H1 (cell line): ENCODE measurements at regions not wholly inside any gene's neighbourhood (a gene's known extent, or its start where the extent isn't known, plus 50 kb on each side); places are given as distances from the start of the nearest gene placed in this dataset.

Experiments used
- CTCF ChIA-PET: fragments of 300-600 bp; sonication (Branson Sonifier 250); formaldehyde crosslinking; loops from one replicate; lab custom pipeline; 2021; ENCODE audit not compliant: partially characterized antibody; lab: Charles Lee
- POLR2A ChIA-PET: fragments of 300-600 bp; sonication (Branson Sonifier 250); formaldehyde crosslinking; loops from one replicate; lab custom pipeline; 2021; ENCODE audit warnings: inconsistent platforms; ENCODE audit not compliant: partially characterized antibody; lab: Charles Lee
- DNase-seq, 2 experiments: peaks; one replicate each; pipeline versions ENCODE4 v3.0.0 to v3.0.0-alpha.2; 2010 to 2022; ENCODE audit warnings: low spot score in 2 of 2, low read depth in 1 of 2, mixed read lengths in 1 of 2
- FAIRE-seq: peaks from 2 replicates; lab custom pipeline; 2011; peaks lifted over from hg19 to GRCh38; lab: Jason Lieb, UNC
- H2AFZ ChIP-seq: 2 replicates; pipeline ENCODE4 v1.8.1; 2012; ENCODE audit warnings: low read length, inconsistent platforms
- H2AK5ac ChIP-seq: 2 replicates; pipeline ENCODE4 v1.6.1; 2013; ENCODE audit warnings: low read depth, low read length
- H2BK120ac ChIP-seq: replicated peaks from 2 replicates; pipeline ENCODE3; 2013; ENCODE audit warnings: low read depth, low read length, inconsistent platforms
- H2BK12ac ChIP-seq: 2 replicates; pipeline ENCODE4 v1.6.1; 2013; ENCODE audit warnings: low read depth, low read length
- H2BK15ac ChIP-seq: 2 replicates; pipeline ENCODE4 v1.6.1; 2013; ENCODE audit warnings: low read length
- H2BK20ac ChIP-seq: 2 replicates; pipeline ENCODE4 v1.6.1; 2013; ENCODE audit warnings: low read length
- H2BK5ac ChIP-seq: 2 replicates; pipeline ENCODE4 v1.6.1; 2013; ENCODE audit warnings: low read depth, low read length
- H3K14ac ChIP-seq: 2 replicates; pipeline ENCODE4 v1.6.1; 2013; ENCODE audit warnings: inconsistent platforms; ENCODE audit not compliant: insufficient read length
- H3K18ac ChIP-seq: 2 replicates; pipeline ENCODE4 v1.6.1; 2013; ENCODE audit warnings: low read length; ENCODE audit errors: extremely low read depth
- H3K23ac ChIP-seq: 2 replicates; pipeline ENCODE4 v1.6.1; 2013; ENCODE audit warnings: inconsistent platforms; ENCODE audit not compliant: insufficient read length
- H3K23me2 ChIP-seq: 2 replicates; pipeline ENCODE4 v1.6.1; 2013; ENCODE audit warnings: low read depth, low read length
- H3K27ac ChIP-seq: 2 replicates; pipeline ENCODE4 v1.6.1; 2011; ENCODE audit warnings: low read depth, low read length, inconsistent platforms
- H3K27me3 ChIP-seq, 4 experiments: replicated peaks in 1 of 4; 1 replicate in 1 of 4; 2 replicates in 3 of 4; pipeline versions ENCODE4 v1.6.1 to v1.8.1; 2011 to 2013; ENCODE audit warnings: low read length in 3 of 4, mild to moderate bottlenecking in 3 of 4, inconsistent platforms in 2 of 4, mixed read lengths in 2 of 4, moderate library complexity in 1 of 4; ENCODE audit not compliant: control insufficient read depth in 3 of 4, insufficient read depth in 3 of 4; ENCODE audit errors: extremely low read depth in 1 of 4
- H3K36me3 ChIP-seq, 4 experiments: 2 replicates each; pipeline versions ENCODE4 v1.6.1 to v1.8.1; 2011 to 2013; ENCODE audit warnings: mild to moderate bottlenecking in 4 of 4, low read length in 3 of 4, moderate library complexity in 2 of 4, control low read depth in 1 of 4, inconsistent platforms in 1 of 4; ENCODE audit not compliant: insufficient read depth in 4 of 4, control insufficient read depth in 2 of 4
- H3K4ac ChIP-seq: replicated peaks from 2 replicates; pipeline ENCODE3; 2013; ENCODE audit warnings: low read length, low read depth, mixed read lengths, inconsistent platforms; ENCODE audit not compliant: insufficient read length
- H3K4me1 ChIP-seq, 4 experiments: replicated peaks in 1 of 4; 1 replicate in 1 of 4; 2 replicates in 3 of 4; pipeline versions ENCODE4 v1.6.1 to v1.8.1; 2011 to 2013; ENCODE audit warnings: low read length in 3 of 4, inconsistent platforms in 2 of 4, mixed read lengths in 1 of 4; ENCODE audit not compliant: insufficient read depth in 4 of 4, control insufficient read depth in 3 of 4
- H3K4me2 ChIP-seq, 2 experiments: 2 replicates each; pipeline versions ENCODE4 v1.6.1 to v1.8.1; 2011 to 2013; ENCODE audit warnings: low read depth in 2 of 2, low read length in 2 of 2, control low read depth in 1 of 2, inconsistent platforms in 1 of 2, mild to moderate bottlenecking in 1 of 2; ENCODE audit not compliant: insufficient read depth in 1 of 2
- H3K4me3 ChIP-seq, 4 experiments: fragments of 200-600, 300-600 bp in 1 of 4; sonication (generic), shearing (Covaris generic), sonication (Bioruptor Twin) in 1 of 4; 2 replicates each; pipeline versions ENCODE4 v1.5.1 to v1.8.1; 2011 to 2016; ENCODE audit warnings: low read length in 4 of 4, low read depth in 3 of 4, control low read depth in 2 of 4, inconsistent platforms in 2 of 4, mild to moderate bottlenecking in 2 of 4, mixed read lengths in 1 of 4, moderate library complexity in 1 of 4; ENCODE audit not compliant: insufficient read depth in 2 of 4; ENCODE audit errors: extremely low read depth in 1 of 4
- H3K56ac ChIP-seq: replicated peaks from 2 replicates; pipeline ENCODE3; 2013; ENCODE audit warnings: low read depth, mild to moderate bottlenecking, mixed read lengths, low read length, inconsistent platforms; ENCODE audit not compliant: insufficient read length
- H3K79me1 ChIP-seq: 2 replicates; pipeline ENCODE4 v1.6.1; 2013; ENCODE audit warnings: low read depth, low read length, control low read depth
- H3K79me2 ChIP-seq, 2 experiments: 2 replicates each; pipeline versions ENCODE4 v1.6.1 to v1.8.1; 2012 to 2013; ENCODE audit warnings: low read length in 2 of 2, mild to moderate bottlenecking in 2 of 2, inconsistent platforms in 1 of 2; ENCODE audit not compliant: insufficient read depth in 2 of 2, control insufficient read depth in 1 of 2
- H3K9ac ChIP-seq, 4 experiments: replicated peaks in 1 of 4; 1 replicate in 1 of 4; 2 replicates in 3 of 4; pipeline versions ENCODE4 v1.6.1 to v1.8.1; 2011 to 2013; ENCODE audit warnings: low read depth in 3 of 4, low read length in 3 of 4, control low read depth in 2 of 4, mild to moderate bottlenecking in 2 of 4, moderate library complexity in 2 of 4, inconsistent platforms in 1 of 4; ENCODE audit errors: extremely low read depth in 1 of 4
- H3K9me3 ChIP-seq, 2 experiments: 2 replicates each; pipeline versions ENCODE4 v1.6.1 to v1.8.1; 2012 to 2013; ENCODE audit warnings: mild to moderate bottlenecking in 2 of 2, moderate library complexity in 2 of 2, control low read depth in 1 of 2, inconsistent platforms in 1 of 2, low read depth in 1 of 2, low read length in 1 of 2, mixed read lengths in 1 of 2; ENCODE audit not compliant: insufficient read depth in 2 of 2
- H4K20me1 ChIP-seq, 2 experiments: replicated peaks in 1 of 2; 2 replicates each; pipeline versions ENCODE3 to v1.8.1; 2011 to 2013; ENCODE audit warnings: inconsistent platforms in 2 of 2, low read length in 2 of 2, mild to moderate bottlenecking in 1 of 2; ENCODE audit not compliant: insufficient read depth in 2 of 2, control insufficient read depth in 1 of 2
- H4K5ac ChIP-seq: 2 replicates; pipeline ENCODE4 v1.6.1; 2013; ENCODE audit warnings: low read length, low read depth, mixed read lengths, inconsistent platforms; ENCODE audit not compliant: insufficient read length
- H4K8ac ChIP-seq: 2 replicates; pipeline ENCODE4 v1.8.0; 2013; ENCODE audit warnings: mild to moderate bottlenecking, moderate library complexity, low read length, inconsistent platforms; ENCODE audit not compliant: insufficient read depth; ENCODE audit errors: extremely low read depth
- H4K91ac ChIP-seq: replicated peaks from 2 replicates; pipeline ENCODE3; 2013; ENCODE audit warnings: low read length, mixed read lengths, inconsistent platforms; ENCODE audit not compliant: insufficient read length
- CBX8 ChIP-seq: fragments of 300-800, 300-1000 bp; sonication (generic); IDR thresholded peaks from 2 replicates; pipeline ENCODE4 v1.7.1; 2016; ENCODE audit warnings: low read depth, low read length, borderline replicate concordance
- CHD2 ChIP-seq: IDR thresholded peaks from 2 replicates; pipeline ENCODE4 v1.6.1; 2012; ENCODE audit warnings: low read length, improper control_type of control experiment
- EZH2 ChIP-seq: fragments of 200-600 bp; sonication (generic); IDR thresholded peaks from 2 replicates; pipeline ENCODE4 v1.7.1; 2012; ENCODE audit warnings: low read depth, mild to moderate bottlenecking, moderate library complexity, low read length, inconsistent platforms; ENCODE audit not compliant: severe bottlenecking
- GABPA ChIP-seq: IDR thresholded peaks from 2 replicates; pipeline ENCODE4 v1.6.1; 2011; ENCODE audit warnings: mild to moderate bottlenecking, low read length, moderate library complexity, borderline replicate concordance; ENCODE audit not compliant: insufficient read depth
- GTF2F1 ChIP-seq: IDR thresholded peaks from 2 replicates; pipeline ENCODE4 v1.6.1; 2012; ENCODE audit warnings: low read depth, low read length, improper control_type of control experiment, borderline replicate concordance
- KDM1A ChIP-seq: fragments of 200-600, 300-600 bp; sonication (generic); IDR thresholded peaks from 2 replicates; pipeline ENCODE4 v1.7.1; 2016; ENCODE audit warnings: mild to moderate bottlenecking, low read length, borderline replicate concordance
- MAFK ChIP-seq: IDR thresholded peaks from 2 replicates; pipeline ENCODE4 v1.6.1; 2012; ENCODE audit warnings: low read depth, mild to moderate bottlenecking, improper control_type of control experiment, low read length
- POLR2AphosphoS5 ChIP-seq: IDR thresholded peaks from 2 replicates; pipeline ENCODE4 v1.6.1; 2011; ENCODE audit warnings: low read depth, low read length
- RBBP5 ChIP-seq: IDR thresholded peaks from 2 replicates; pipeline ENCODE4 v1.7.1; 2012; ENCODE audit warnings: low read depth, mild to moderate bottlenecking, inconsistent platforms, low read length, moderate library complexity, borderline replicate concordance
- SAP30 ChIP-seq: fragments of 300-600 bp; sonication (generic); IDR thresholded peaks from 2 replicates; pipeline ENCODE4 v1.7.1; 2012; ENCODE audit warnings: low read length, moderate library complexity, mild to moderate bottlenecking, inconsistent platforms; ENCODE audit not compliant: insufficient read depth, insufficient replicate concordance
- SIN3A ChIP-seq, 2 experiments: IDR thresholded peaks in 1 of 2; conservative IDR thresholded peaks in 1 of 2; 2 replicates each; pipeline ENCODE4 v1.6.1; 2011 to 2012; ENCODE audit warnings: low read length in 2 of 2, improper control_type of control experiment in 1 of 2, low read depth in 1 of 2, mild to moderate bottlenecking in 1 of 2
- SIX5 ChIP-seq: IDR thresholded peaks from 2 replicates; pipeline ENCODE4 v1.6.1; 2011; ENCODE audit warnings: mild to moderate bottlenecking, low read depth, low read length
- SP1 ChIP-seq: IDR thresholded peaks from 2 replicates; pipeline ENCODE4 v1.6.1; 2011; ENCODE audit warnings: low read depth, low read length
- SRF ChIP-seq: IDR thresholded peaks from 2 replicates; pipeline ENCODE4 v1.6.1; 2011; ENCODE audit warnings: mild to moderate bottlenecking, low read depth, low read length, moderate library complexity
- WGBS, 2 experiments: shearing (Covaris generic) in 1 of 2; methylation state at CpG; one replicate each; pipeline versions ENCODE4 v1.1.6 to v1.1.7; 2013 to 2015; ENCODE audit warnings: low lambda C conversion rate in 2 of 2, mixed read lengths in 2 of 2, inconsistent platforms in 1 of 2, low coverage in 1 of 2, missing lambda C conversion rate in 1 of 2; ENCODE audit not compliant: insufficient replicate concordance in 2 of 2, insufficient coverage in 1 of 2, insufficient read length in 1 of 2; ENCODE audit errors: extremely low coverage in 1 of 2, missing lambda C conversion rate in 1 of 2; 5-methylcytosine and 5-hydroxymethylcytosine counted together
- TF ChIP-seq, protein P1 (sequence below): IDR thresholded peaks from 2 replicates; pipeline ENCODE4 v1.6.1; 2011; ENCODE audit warnings: low read depth, mild to moderate bottlenecking, low read length; ENCODE audit not compliant: insufficient read depth

DNA sequence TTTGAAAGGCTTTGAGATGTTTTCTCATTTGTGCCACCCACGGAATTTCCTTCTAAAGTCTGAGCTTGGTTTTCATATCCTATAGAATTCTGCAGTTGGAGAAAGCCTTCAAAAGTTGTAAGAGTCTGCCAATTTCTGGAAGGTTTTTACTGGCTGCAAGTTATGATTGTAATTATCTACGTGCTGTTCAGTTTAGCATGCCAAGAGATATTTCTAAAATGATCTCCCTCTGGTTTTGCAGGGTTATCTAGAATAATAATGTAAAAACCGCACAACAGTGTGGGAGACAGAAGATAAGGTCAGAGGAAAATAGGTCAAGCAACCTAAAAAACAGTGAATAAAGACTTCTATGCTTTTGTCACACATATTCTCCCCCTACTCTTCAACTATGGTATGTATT lies 69.3 kb downstream of the MTERF1 start:
- Histone ChIP-seq H4K20me1 (no peaks in the 10 kb centered on the region), H2BK5ac (no peak overlapping the region), H2BK20ac (no peak overlapping the region), H2BK12ac (no peak overlapping the region), H3K4me3 (no peak overlapping the region), H3K36me3 (no peaks in the 10 kb centered on the region), H4K91ac (no peak overlapping the region), H3K79me2 (no peaks in the 10 kb centered on the region), H3K79me1 (no peaks in the 10 kb centered on the region), H3K4ac (no peak overlapping the region), H4K8ac (no peak overlapping the region), H2BK15ac (no peak overlapping the region), H3K18ac (no peak overlapping the region), H3K4me2 (no peak overlapping the region), H3K23ac (no peak overlapping the region), H2AK5ac (no peak overlapping the region), H3K23me2 (no peaks in the 10 kb centered on the region), H3K56ac (no peak overlapping the region), H4K5ac (no peak overlapping the region), H3K27ac (no peak overlapping the region), H3K14ac (no peak overlapping the region), H3K4me1 (no peaks in the 10 kb centered on the region), H3K27me3 (no peaks in the 10 kb centered on the region), H2BK120ac (no peak overlapping the region), H3K9me3 (no peaks in the 10 kb centered on the region), H2AFZ (no peak overlapping the region), H3K9ac (no peak overlapping the region)
- DNase-seq = no peak
- ChIA-PET POLR2A (interaction anchor here (0.6 kb wide), 1 partner anchor 570 kb away, joined by 3 read pairs; no protein-coding TSS in a partner anchor), CTCF (no interaction called here)
- no peak for FAIRE-seq
- WGBS, 2 experiments = 85% methylated on average over 3 of the region's 3 CpGs; no CpG with 5 or more reads in 1 of the 2 experiments
- TF ChIP-seq SRF = no peak
- TF ChIP-seq GTF2F1 = no peak
- no peak for TF ChIP-seq KDM1A
- no peak for TF ChIP-seq CBX8
- TF ChIP-seq CHD2 = no peak
- TF ChIP-seq GABPA = no peak
- no peak for TF ChIP-seq SIN3A (conservative IDR thresholded peaks at IDR 0.05 in 1 of 2, IDR thresholded peaks at IDR 0.05 in 1 of 2; ENCODE audit: low read depth in 1 of 2, low read length in 2 of 2)
- TF ChIP-seq RBBP5 = no peak
- no peak for TF ChIP-seq POLR2AphosphoS5
- no peak for TF ChIP-seq SAP30
- TF ChIP-seq SIX5 = no peak
- no peak for TF ChIP-seq SP1
- TF ChIP-seq, protein P1, sequence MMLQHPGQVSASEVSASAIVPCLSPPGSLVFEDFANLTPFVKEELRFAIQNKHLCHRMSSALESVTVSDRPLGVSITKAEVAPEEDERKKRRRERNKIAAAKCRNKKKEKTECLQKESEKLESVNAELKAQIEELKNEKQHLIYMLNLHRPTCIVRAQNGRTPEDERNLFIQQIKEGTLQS = no peak
- TF ChIP-seq EZH2 = no peak
- TF ChIP-seq MAFK = no peak
